CD4-positive, alpha-beta memory T cell (primary cell): ENCODE measurements at regions not wholly inside any gene's neighbourhood (a gene's known extent, or its start where the extent isn't known, plus 50 kb on each side); places are given as distances from the start of the nearest gene placed in this dataset.

Source experiments
- CTCF ChIA-PET: fragments of 350-600 bp; sonication (Branson Sonifier 250); formaldehyde crosslinking; loops from one replicate; lab custom pipeline; 2021; ENCODE audit warnings: inconsistent platforms; ENCODE audit not compliant: partially characterized antibody; lab: Charles Lee
- POLR2A ChIA-PET: fragments of 350-600 bp; sonication (Branson Sonifier 250); formaldehyde crosslinking; loops from one replicate; lab custom pipeline; 2021; ENCODE audit not compliant: partially characterized antibody; lab: Charles Lee
- DNase-seq, 5 donors: peaks; one replicate each; pipeline versions ENCODE4 v3.0.0 to v3.0.0-alpha.2; 2020 to 2022; ENCODE audit warnings: mixed read lengths in 1 of 5
- H3K27ac ChIP-seq: one replicate; pipeline ENCODE4 v1.7.0; 2013; ENCODE audit warnings: low read depth, low read length
- H3K27me3 ChIP-seq: 2 replicates; pipeline ENCODE4 v1.7.0; 2013; ENCODE audit warnings: mild to moderate bottlenecking, low read length, moderate library complexity; ENCODE audit not compliant: insufficient read depth
- H3K36me3 ChIP-seq: 2 replicates; pipeline ENCODE4 v1.7.0; 2013; ENCODE audit warnings: mild to moderate bottlenecking, low read length, moderate library complexity; ENCODE audit not compliant: insufficient read depth
- H3K4me1 ChIP-seq: 2 replicates; pipeline ENCODE4 v1.7.0; 2013; ENCODE audit warnings: mild to moderate bottlenecking, low read length, moderate library complexity; ENCODE audit not compliant: insufficient read depth
- H3K4me3 ChIP-seq, 2 donors: one replicate each; pipeline ENCODE4 v1.7.0; 2013; ENCODE audit warnings: low read length in 2 of 2, mild to moderate bottlenecking in 1 of 2
- H3K9me3 ChIP-seq, 2 donors: one replicate each; pipeline ENCODE4 v1.7.0; 2013; ENCODE audit warnings: low read length in 2 of 2, control low read depth in 1 of 2; ENCODE audit not compliant: control insufficient read depth in 1 of 2
- H3K27ac Mint-ChIP-seq, 7 donors: one replicate each; pipeline ENCODE4 v1.8.0; 2020 to 2021; ENCODE audit warnings: mixed read lengths in 7 of 7, mild to moderate bottlenecking in 6 of 7, inconsistent platforms in 3 of 7, moderate library complexity in 3 of 7
- H3K27me3 Mint-ChIP-seq, 2 donors: one replicate each; pipeline ENCODE4 v1.8.0; 2020 to 2021; ENCODE audit warnings: mixed read lengths in 2 of 2
- H3K36me3 Mint-ChIP-seq, 2 donors: one replicate each; pipeline ENCODE4 v1.8.0; 2020 to 2021; ENCODE audit warnings: mixed read lengths in 2 of 2, inconsistent platforms in 1 of 2, mild to moderate bottlenecking in 1 of 2
- H3K4me1 Mint-ChIP-seq, 4 donors: one replicate each; pipeline ENCODE4 v1.8.0; 2020 to 2021; ENCODE audit warnings: mixed read lengths in 4 of 4, mild to moderate bottlenecking in 1 of 4
- H3K4me3 Mint-ChIP-seq, 8 donors: one replicate each; pipeline ENCODE4 v1.8.0; 2020 to 2021; ENCODE audit warnings: mixed read lengths in 8 of 8, mild to moderate bottlenecking in 7 of 8, moderate library complexity in 6 of 8, inconsistent platforms in 3 of 8
- H3K9me3 Mint-ChIP-seq, 8 donors: one replicate each; pipeline ENCODE4 v1.8.0; 2020 to 2021; ENCODE audit warnings: mixed read lengths in 8 of 8, mild to moderate bottlenecking in 5 of 8, inconsistent platforms in 3 of 8, moderate library complexity in 1 of 8
- intact Hi-C: fragments of 100-400 bp; cut with micrococcal nuclease; formaldehyde crosslinking; loops from one replicate; pipeline ENCODE4 v1.15.1; 2023

GRCh38 chr13:31638577-31638976 lies 100.7 kb upstream of the RXFP2 start:
- Mint-ChIP-seq H3K36me3 (peaks cover 0 to 3% of the 10 kb centered on the region in 2 donors), H3K27ac (no peak overlapping the region), H3K27me3 (peaks cover 2 to 4% of the 10 kb centered on the region in 2 donors), H3K9me3 (peaks cover 11 to 46% (median 21%) of the 10 kb centered on the region in 8 donors), H3K4me1 (no peaks in the 10 kb centered on the region), H3K4me3 (no peak overlapping the region)
- intact Hi-C loops = no loop called here
- Histone ChIP-seq H3K27me3 (no peaks in the 10 kb centered on the region), H3K4me3 (no peak overlapping the region), H3K9me3 (no peaks in the 10 kb centered on the region), H3K4me1 (no peaks in the 10 kb centered on the region), H3K36me3 (no peaks in the 10 kb centered on the region), H3K27ac (no peak overlapping the region)
- DNase-seq = no peak
- ChIA-PET CTCF (no interaction called here), POLR2A (no interaction called here)

DNA sequence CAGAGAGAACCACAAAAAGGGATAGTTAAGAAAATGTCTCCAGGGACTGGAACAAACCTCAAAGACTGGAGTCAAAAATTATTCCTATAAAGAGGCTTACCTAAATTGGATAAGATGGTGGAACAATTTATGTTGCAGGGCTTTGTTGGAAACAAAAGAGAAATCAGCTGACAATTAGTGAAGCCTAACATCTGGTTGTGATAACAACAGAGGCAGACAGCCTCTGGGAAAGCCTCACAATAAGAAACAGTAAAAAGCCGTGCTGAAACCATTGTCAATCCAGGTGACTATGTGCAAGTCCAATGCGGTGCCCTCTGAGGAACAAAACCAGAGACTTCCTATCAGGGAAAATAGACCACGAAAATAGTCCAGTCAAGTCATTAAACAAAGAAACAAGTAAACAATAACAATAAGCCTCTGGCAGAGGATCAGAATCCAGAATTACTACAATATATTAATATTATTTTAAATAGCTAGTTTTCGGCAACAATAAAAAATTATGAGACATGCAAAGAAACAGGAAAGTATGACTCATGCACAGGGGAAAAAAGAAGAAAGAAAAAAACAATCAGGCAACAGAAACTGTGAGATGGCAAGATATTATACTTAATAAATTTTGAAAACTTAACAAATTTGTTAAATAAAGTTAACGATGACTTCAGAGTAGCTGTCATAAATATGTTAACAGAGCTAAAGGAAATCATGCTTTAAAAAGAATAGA lies 99.7 kb upstream of the RXFP2 start:
- Mint-ChIP-seq H3K4me1 (no peaks in the 10 kb centered on the region), H3K36me3 (peaks cover 0 to 3% of the 10 kb centered on the region in 2 donors), H3K27ac (no peak overlapping the region), H3K9me3 (peaks cover 8 to 37% (median 20%) of the 10 kb centered on the region in 8 donors), H3K4me3 (no peak overlapping the region), H3K27me3 (peaks cover 2 to 4% of the 10 kb centered on the region in 2 donors)
- POLR2A ChIA-PET = no interaction called here
- Histone ChIP-seq H3K4me3 (no peak overlapping the region), H3K9me3 (no peaks in the 10 kb centered on the region), H3K4me1 (no peaks in the 10 kb centered on the region), H3K27ac (no peak overlapping the region), H3K27me3 (no peaks in the 10 kb centered on the region), H3K36me3 (no peaks in the 10 kb centered on the region)
- no peak for DNase-seq
- CTCF ChIA-PET = no interaction called here
- intact Hi-C loops = no loop called here

GRCh38 chr13:31649766-31650165 lies 89.6 kb upstream of the RXFP2 start:
- Histone ChIP-seq H3K27me3 (no peaks in the 10 kb centered on the region), H3K4me3 (no peak overlapping the region), H3K4me1 (no peaks in the 10 kb centered on the region), H3K36me3 (no peaks in the 10 kb centered on the region), H3K9me3 (no peaks in the 10 kb centered on the region), H3K27ac (no peak overlapping the region)
- intact Hi-C loops = no loop called here
- H3K4me3 Mint-ChIP-seq = no peak overlapping the region
- H3K27ac Mint-ChIP-seq = no peak overlapping the region
- no peaks in the 10 kb centered on the region for H3K36me3 Mint-ChIP-seq
- peaks cover 0 to 4% (median 0%) of the 10 kb centered on the region in 8 donors for H3K9me3 Mint-ChIP-seq
- H3K4me1 Mint-ChIP-seq = no peaks in the 10 kb centered on the region
- H3K27me3 Mint-ChIP-seq = peaks cover 0 to 1% of the 10 kb centered on the region in 2 donors
- DNase-seq = no peak
- ChIA-PET POLR2A (no interaction called here), CTCF (no interaction called here)

GRCh38 chr13:31653730-31654129 lies 85.6 kb upstream of the RXFP2 start:
- H3K36me3 ChIP-seq = no peaks in the 10 kb centered on the region
- Mint-ChIP-seq H3K4me1 (no peaks in the 10 kb centered on the region), H3K27ac (no peak overlapping the region), H3K36me3 (no peaks in the 10 kb centered on the region), H3K9me3 (peaks cover 0 to 6% (median 0%) of the 10 kb centered on the region in 8 donors), H3K27me3 (peaks cover 0 to 1% of the 10 kb centered on the region in 2 donors), H3K4me3 (no peak overlapping the region)
- H3K27me3 ChIP-seq = no peaks in the 10 kb centered on the region
- H3K4me1 ChIP-seq = no peaks in the 10 kb centered on the region
- DNase-seq = no peak
- POLR2A ChIA-PET = no interaction called here
- no peaks in the 10 kb centered on the region for H3K9me3 ChIP-seq
- intact Hi-C loops = no loop called here
- CTCF ChIA-PET = interaction anchor here (0.7 kb wide), 1 partner anchor 31 kb away, joined by 4 read pairs; no protein-coding TSS in a partner anchor
- no peak overlapping the region for H3K4me3 ChIP-seq
- no peak overlapping the region for H3K27ac ChIP-seq

- H3K4me1 Mint-ChIP-seq = no peaks in the 10 kb centered on the region
- POLR2A ChIA-PET = no interaction called here
- CTCF ChIA-PET = no interaction called here
- no peaks in the 10 kb centered on the region for H3K36me3 ChIP-seq
- DNase-seq = no peak
- H3K4me3 Mint-ChIP-seq = no peak overlapping the region
- no peaks in the 10 kb centered on the region for H3K9me3 ChIP-seq
- peaks cover under 1 to 2% of the 10 kb centered on the region in 2 donors for H3K27me3 Mint-ChIP-seq
- intact Hi-C loops = no loop called here
- H3K27me3 ChIP-seq = no peaks in the 10 kb centered on the region
- no peak overlapping the region for H3K27ac ChIP-seq
- no peak overlapping the region for H3K27ac Mint-ChIP-seq
- no peaks in the 10 kb centered on the region for H3K36me3 Mint-ChIP-seq
- H3K4me1 ChIP-seq = no peaks in the 10 kb centered on the region
- H3K9me3 Mint-ChIP-seq = peaks cover 0 to 31% (median 9%) of the 10 kb centered on the region in 8 donors
- H3K4me3 ChIP-seq = no peak overlapping the region
Observed at GRCh38 chr13:31663880-31664585, 75.3 kb upstream of the RXFP2 start.

GRCh38 chr13:31670831-31671617 lies 68.3 kb upstream of the RXFP2 start:
- no peaks in the 10 kb centered on the region for H3K4me1 Mint-ChIP-seq
- H3K4me1 ChIP-seq = no peaks in the 10 kb centered on the region
- H3K36me3 Mint-ChIP-seq = no peaks in the 10 kb centered on the region
- H3K27ac Mint-ChIP-seq = no peak overlapping the region
- peaks cover 0 to 3% of the 10 kb centered on the region in 2 donors for H3K27me3 Mint-ChIP-seq
- no peak for DNase-seq
- H3K4me3 Mint-ChIP-seq = no peak overlapping the region
- intact Hi-C loops = no loop called here
- H3K9me3 Mint-ChIP-seq = peaks cover 0 to 17% (median 6%) of the 10 kb centered on the region in 8 donors
- H3K9me3 ChIP-seq = no peaks in the 10 kb centered on the region
- no peaks in the 10 kb centered on the region for H3K36me3 ChIP-seq
- no peaks in the 10 kb centered on the region for H3K27me3 ChIP-seq
- CTCF ChIA-PET = interaction anchor here (1.3 kb wide), 1 partner anchor 19 kb away, joined by 3 read pairs; no protein-coding TSS in a partner anchor
- H3K4me3 ChIP-seq = no peak overlapping the region
- POLR2A ChIA-PET = no interaction called here
- H3K27ac ChIP-seq = no peak overlapping the region

GRCh38 chr13:31674051-31674450 lies 65.3 kb upstream of the RXFP2 start:
- Histone ChIP-seq H3K9me3 (no peaks in the 10 kb centered on the region), H3K27me3 (no peaks in the 10 kb centered on the region), H3K36me3 (no peaks in the 10 kb centered on the region), H3K4me1 (no peaks in the 10 kb centered on the region), H3K27ac (no peak overlapping the region), H3K4me3 (no peak overlapping the region)
- H3K4me3 Mint-ChIP-seq = no peak overlapping the region
- H3K27me3 Mint-ChIP-seq = peaks cover 0 to 4% of the 10 kb centered on the region in 2 donors
- no peak for DNase-seq
- POLR2A ChIA-PET = no interaction called here
- H3K36me3 Mint-ChIP-seq = no peaks in the 10 kb centered on the region
- H3K9me3 Mint-ChIP-seq = peaks cover 0 to 15% (median 4%) of the 10 kb centered on the region in 8 donors
- CTCF ChIA-PET = no interaction called here
- intact Hi-C loops = no loop called here
- H3K4me1 Mint-ChIP-seq = no peaks in the 10 kb centered on the region
- H3K27ac Mint-ChIP-seq = peak overlapping the region in 1 of 7 donors; percentile 19
